ENCODE measurements at regions not wholly inside any gene's neighbourhood (a gene's known extent, or its start where the extent isn't known, plus 50 kb on each side); places are given as distances from the start of the nearest gene placed in this dataset.

- TF ChIP-seq BCL3 (IDR thresholded peaks at IDR 0.05) (no peak), TP53 (CRISPR knock-in tag; IDR thresholded peaks at IDR 0.05) (no peak), BHLHE40 (IDR thresholded peaks at IDR 0.05; ENCODE audit: low read depth, low read length) (no peak), POLR2A (IDR thresholded peaks at IDR 0.05; ENCODE audit: low read length) (no peak), CTCF (IDR thresholded peaks at IDR 0.05) (no peak), MAX (IDR thresholded peaks at IDR 0.05) (no peak), CEBPB (IDR thresholded peaks at IDR 0.05) (no peak), NR3C1 (IDR thresholded peaks at IDR 0.05) (no peak), CBX8 (IDR thresholded peaks at IDR 0.05) (no peak)
Measured at GRCh38 chr1:187241971-187242370, 413.2 kb downstream of the PLA2G4A start.

Data from A549 (cell line).